ENCODE measurements at regions not wholly inside any gene's neighbourhood (a gene's known extent, or its start where the extent isn't known, plus 50 kb on each side); places are given as distances from the start of the nearest gene placed in this dataset.

- Histone ChIP-seq H3K4me2 (ENCODE audit: low read length) (no peak overlapping the region), H3K27me3 (ENCODE audit: control insufficient read depth, insufficient read depth, low read length) (peaks cover 71% of the 10 kb centered on the region), H3K4me1 (ENCODE audit: control insufficient read depth, insufficient read depth, low read length) (no peaks in the 10 kb centered on the region), H3K36me3 (ENCODE audit: insufficient read depth, low read length) (no peaks in the 10 kb centered on the region), H3K4me3 (ENCODE audit: low read length) (no peak overlapping the region), H3K9ac (ENCODE audit: low read depth, low read length) (no peak overlapping the region), H3K9me3 (replicated peaks; ENCODE audit: low read length) (no peaks in the 10 kb centered on the region)
These were observed 101.0 kb upstream of the LINGO1 start for GRCh38 chr15:77733579-77734300.

- Histone ChIP-seq H3K4me2 (ENCODE audit: low read length) (no peak overlapping the region), H3K36me3 (ENCODE audit: insufficient read depth, low read length) (no peaks in the 10 kb centered on the region), H3K4me1 (ENCODE audit: control insufficient read depth, insufficient read depth, low read length) (no peaks in the 10 kb centered on the region), H3K9me3 (replicated peaks; ENCODE audit: low read length) (no peaks in the 10 kb centered on the region), H3K27me3 (ENCODE audit: control insufficient read depth, insufficient read depth, low read length) (peaks cover 71% of the 10 kb centered on the region), H3K9ac (ENCODE audit: low read depth, low read length) (no peak overlapping the region), H3K4me3 (ENCODE audit: low read length) (no peak overlapping the region)
These were observed 100.0 kb upstream of the LINGO1 start for GRCh38 chr15:77732514-77733335.

GRCh38 chr15:77731945-77732344 is 99.2 kb upstream of the LINGO1 start:
- Histone ChIP-seq H3K4me3 (ENCODE audit: low read length) (no peak overlapping the region), H3K27me3 (ENCODE audit: control insufficient read depth, insufficient read depth, low read length) (peaks cover 71% of the 10 kb centered on the region)

GRCh38 chr15:77731067-77731466 is 98.4 kb upstream of the LINGO1 start:
- Histone ChIP-seq H3K4me2 (ENCODE audit: low read length) (no peak overlapping the region), H3K36me3 (ENCODE audit: insufficient read depth, low read length) (no peaks in the 10 kb centered on the region), H3K27me3 (ENCODE audit: control insufficient read depth, insufficient read depth, low read length) (peaks cover 74% of the 10 kb centered on the region), H3K9me3 (replicated peaks; ENCODE audit: low read length) (no peaks in the 10 kb centered on the region), H3K9ac (ENCODE audit: low read depth, low read length) (no peak overlapping the region), H3K4me1 (ENCODE audit: control insufficient read depth, insufficient read depth, low read length) (no peaks in the 10 kb centered on the region), H3K4me3 (ENCODE audit: low read length) (no peak overlapping the region)

More at GRCh38 chr15:77731945-77732344, 99.2 kb upstream of the LINGO1 start:
- Histone ChIP-seq H3K9me3 (replicated peaks; ENCODE audit: low read length) (no peaks in the 10 kb centered on the region), H3K9ac (ENCODE audit: low read depth, low read length) (no peak overlapping the region), H3K4me1 (ENCODE audit: control insufficient read depth, insufficient read depth, low read length) (no peaks in the 10 kb centered on the region), H3K4me2 (ENCODE audit: low read length) (no peak overlapping the region), H3K36me3 (ENCODE audit: insufficient read depth, low read length) (no peaks in the 10 kb centered on the region)

GRCh38 chr15:77727635-77728304 is 95.1 kb upstream of the LINGO1 start:
- H3K4me3 ChIP-seq (ENCODE audit: low read length): no peak overlapping the region
- H3K4me2 ChIP-seq (ENCODE audit: low read length): no peak overlapping the region
- H3K9ac ChIP-seq (ENCODE audit: low read depth, low read length): no peak overlapping the region
- H3K4me1 ChIP-seq (ENCODE audit: control insufficient read depth, insufficient read depth, low read length): no peaks in the 10 kb centered on the region
- no peaks in the 10 kb centered on the region for H3K9me3 ChIP-seq (replicated peaks; ENCODE audit: low read length)
- H3K27me3 ChIP-seq (ENCODE audit: control insufficient read depth, insufficient read depth, low read length): peaks cover 51% of the 10 kb centered on the region
- no peaks in the 10 kb centered on the region for H3K36me3 ChIP-seq (ENCODE audit: insufficient read depth, low read length)

GRCh38 chr15:77724715-77725114 is 92.0 kb upstream of the LINGO1 start:
- H3K4me3 ChIP-seq (ENCODE audit: low read length): no peak overlapping the region
- H3K9ac ChIP-seq (ENCODE audit: low read depth, low read length): no peak overlapping the region
- H3K9me3 ChIP-seq (replicated peaks; ENCODE audit: low read length): no peaks in the 10 kb centered on the region
- H3K36me3 ChIP-seq (ENCODE audit: insufficient read depth, low read length): no peaks in the 10 kb centered on the region
- H3K4me2 ChIP-seq (ENCODE audit: low read length): no peak overlapping the region
- peaks cover 54% of the 10 kb centered on the region for H3K27me3 ChIP-seq (ENCODE audit: control insufficient read depth, insufficient read depth, low read length)
- no peaks in the 10 kb centered on the region for H3K4me1 ChIP-seq (ENCODE audit: control insufficient read depth, insufficient read depth, low read length)

GRCh38 chr15:77723756-77724155 is 91.0 kb upstream of the LINGO1 start:
- no peak overlapping the region for H3K9ac ChIP-seq (ENCODE audit: low read depth, low read length)
- no peaks in the 10 kb centered on the region for H3K9me3 ChIP-seq (replicated peaks; ENCODE audit: low read length)
- H3K4me3 ChIP-seq (ENCODE audit: low read length): no peak overlapping the region
- H3K27me3 ChIP-seq (ENCODE audit: control insufficient read depth, insufficient read depth, low read length): peaks cover 49% of the 10 kb centered on the region
- no peaks in the 10 kb centered on the region for H3K36me3 ChIP-seq (ENCODE audit: insufficient read depth, low read length)
- no peaks in the 10 kb centered on the region for H3K4me1 ChIP-seq (ENCODE audit: control insufficient read depth, insufficient read depth, low read length)
- no peak overlapping the region for H3K4me2 ChIP-seq (ENCODE audit: low read length)

GRCh38 chr15:77722759-77723460 is 90.2 kb upstream of the LINGO1 start:
- H3K4me3 ChIP-seq (ENCODE audit: low read length): no peak overlapping the region
- H3K9ac ChIP-seq (ENCODE audit: low read depth, low read length): no peak overlapping the region
- no peaks in the 10 kb centered on the region for H3K4me1 ChIP-seq (ENCODE audit: control insufficient read depth, insufficient read depth, low read length)
- no peak overlapping the region for H3K4me2 ChIP-seq (ENCODE audit: low read length)
- H3K9me3 ChIP-seq (replicated peaks; ENCODE audit: low read length): no peaks in the 10 kb centered on the region
- peaks cover 41% of the 10 kb centered on the region for H3K27me3 ChIP-seq (ENCODE audit: control insufficient read depth, insufficient read depth, low read length)
- H3K36me3 ChIP-seq (ENCODE audit: insufficient read depth, low read length): no peaks in the 10 kb centered on the region

- no peaks in the 10 kb centered on the region for H3K9me3 ChIP-seq (replicated peaks; ENCODE audit: low read length)
- H3K4me2 ChIP-seq (ENCODE audit: low read length): no peak overlapping the region
- no peaks in the 10 kb centered on the region for H3K4me1 ChIP-seq (ENCODE audit: control insufficient read depth, insufficient read depth, low read length)
- no peaks in the 10 kb centered on the region for H3K36me3 ChIP-seq (ENCODE audit: insufficient read depth, low read length)
- no peak overlapping the region for H3K4me3 ChIP-seq (ENCODE audit: low read length)
- H3K27me3 ChIP-seq (ENCODE audit: control insufficient read depth, insufficient read depth, low read length): peaks cover 38% of the 10 kb centered on the region
- no peak overlapping the region for H3K9ac ChIP-seq (ENCODE audit: low read depth, low read length)
These were observed 89.3 kb upstream of the LINGO1 start for GRCh38 chr15:77721963-77722362.

GRCh38 chr15:77720655-77721054 is 87.9 kb upstream of the LINGO1 start:
- Histone ChIP-seq H3K36me3 (ENCODE audit: insufficient read depth, low read length) (no peaks in the 10 kb centered on the region), H3K4me2 (ENCODE audit: low read length) (no peak overlapping the region), H3K9me3 (replicated peaks; ENCODE audit: low read length) (no peaks in the 10 kb centered on the region), H3K4me3 (ENCODE audit: low read length) (no peak overlapping the region), H3K27me3 (ENCODE audit: control insufficient read depth, insufficient read depth, low read length) (peaks cover 35% of the 10 kb centered on the region), H3K9ac (ENCODE audit: low read depth, low read length) (no peak overlapping the region), H3K4me1 (ENCODE audit: control insufficient read depth, insufficient read depth, low read length) (no peaks in the 10 kb centered on the region)

GRCh38 chr15:77720173-77720572 is 87.5 kb upstream of the LINGO1 start:
- H3K4me1 ChIP-seq (ENCODE audit: control insufficient read depth, insufficient read depth, low read length): no peaks in the 10 kb centered on the region
- H3K4me3 ChIP-seq (ENCODE audit: low read length): no peak overlapping the region
- no peak overlapping the region for H3K4me2 ChIP-seq (ENCODE audit: low read length)
- H3K36me3 ChIP-seq (ENCODE audit: insufficient read depth, low read length): no peaks in the 10 kb centered on the region
- peaks cover 36% of the 10 kb centered on the region for H3K27me3 ChIP-seq (ENCODE audit: control insufficient read depth, insufficient read depth, low read length)
- H3K9me3 ChIP-seq (replicated peaks; ENCODE audit: low read length): no peaks in the 10 kb centered on the region
- H3K9ac ChIP-seq (ENCODE audit: low read depth, low read length): no peak overlapping the region

Data from skeletal muscle satellite cell (primary cell).